ENCODE measurements at regions not wholly inside any gene's neighbourhood (a gene's known extent, or its start where the extent isn't known, plus 50 kb on each side); places are given as distances from the start of the nearest gene placed in this dataset.

GRCh38 chr5:24280215-24280614 lies 364.6 kb downstream of the CDH10 start:
- H3K9ac ChIP-seq (ENCODE audit: low read length) = no peak overlapping the region
- H3K9me3 ChIP-seq (ENCODE audit: low read length) = no peaks in the 10 kb centered on the region
- H3K4me1 ChIP-seq (ENCODE audit: insufficient read depth, low read length, severe bottlenecking) = no peaks in the 10 kb centered on the region
- TF ChIP-seq CTCF (IDR thresholded peaks at IDR 0.05; ENCODE audit: low read length) (no peak), EZH2 (IDR thresholded peaks at IDR 0.05; ENCODE audit: borderline replicate concordance, low read length) (no peak)
- no peak overlapping the region for H3K4me3 ChIP-seq (ENCODE audit: low read depth, low read length, poor library complexity, severe bottlenecking)
- H3K9me2 ChIP-seq (ENCODE audit: low read depth, low read length) = no peaks in the 10 kb centered on the region
- H2AFZ ChIP-seq (ENCODE audit: low read length) = no peak overlapping the region
- no peaks in the 10 kb centered on the region for H3K79me2 ChIP-seq (ENCODE audit: insufficient read depth, low read length)
- H3K36me3 ChIP-seq (ENCODE audit: insufficient read depth, low read length) = no peaks in the 10 kb centered on the region
- H3K27me3 ChIP-seq (ENCODE audit: insufficient read depth, low read length) = no peaks in the 10 kb centered on the region
- no peak overlapping the region for H3K27ac ChIP-seq (ENCODE audit: low read depth, low read length, poor library complexity, severe bottlenecking)
- H3F3A ChIP-seq (ENCODE audit: insufficient read depth, low read length) = no peaks in the 10 kb centered on the region
- H4K20me1 ChIP-seq (ENCODE audit: insufficient read depth, low read length) = no peaks in the 10 kb centered on the region
- H3K4me2 ChIP-seq (ENCODE audit: low read length) = no peak overlapping the region

DNA sequence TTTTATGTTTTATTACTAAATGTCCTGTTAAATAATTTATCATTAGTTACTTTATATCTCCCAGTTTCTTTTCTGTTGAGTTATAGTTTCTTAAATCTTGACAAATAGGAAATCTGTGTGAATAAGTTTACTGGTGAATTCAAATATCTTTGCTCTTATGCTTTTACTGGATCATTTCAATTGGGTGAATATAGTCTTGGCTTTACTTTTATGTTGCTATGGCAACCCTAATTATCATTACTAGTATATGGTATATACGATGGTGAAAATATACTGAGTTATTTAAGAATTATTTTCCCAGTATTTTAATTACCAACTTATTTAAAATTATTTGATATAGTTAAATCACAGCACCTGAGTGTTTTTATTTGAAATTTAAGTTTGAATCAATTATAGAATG lies 363.0 kb downstream of the CDH10 start:
- no peaks in the 10 kb centered on the region for H3K9me2 ChIP-seq (ENCODE audit: low read depth, low read length)
- no peak overlapping the region for H3K4me3 ChIP-seq (ENCODE audit: low read depth, low read length, poor library complexity, severe bottlenecking)
- H3K4me1 ChIP-seq (ENCODE audit: insufficient read depth, low read length, severe bottlenecking) = no peaks in the 10 kb centered on the region
- H3F3A ChIP-seq (ENCODE audit: insufficient read depth, low read length) = no peaks in the 10 kb centered on the region
- no peak overlapping the region for H3K27ac ChIP-seq (ENCODE audit: low read depth, low read length, poor library complexity, severe bottlenecking)
- H3K79me2 ChIP-seq (ENCODE audit: insufficient read depth, low read length) = no peaks in the 10 kb centered on the region
- TF ChIP-seq EZH2 (IDR thresholded peaks at IDR 0.05; ENCODE audit: borderline replicate concordance, low read length) (no peak), CTCF (IDR thresholded peaks at IDR 0.05; ENCODE audit: low read length) (no peak)
- H3K36me3 ChIP-seq (ENCODE audit: insufficient read depth, low read length) = no peaks in the 10 kb centered on the region
- H2AFZ ChIP-seq (ENCODE audit: low read length) = no peak overlapping the region
- H3K27me3 ChIP-seq (ENCODE audit: insufficient read depth, low read length) = no peaks in the 10 kb centered on the region
- H3K4me2 ChIP-seq (ENCODE audit: low read length) = no peak overlapping the region
- no peak overlapping the region for H3K9ac ChIP-seq (ENCODE audit: low read length)
- no peaks in the 10 kb centered on the region for H3K9me3 ChIP-seq (ENCODE audit: low read length)
- H4K20me1 ChIP-seq (ENCODE audit: insufficient read depth, low read length) = no peaks in the 10 kb centered on the region

DNA sequence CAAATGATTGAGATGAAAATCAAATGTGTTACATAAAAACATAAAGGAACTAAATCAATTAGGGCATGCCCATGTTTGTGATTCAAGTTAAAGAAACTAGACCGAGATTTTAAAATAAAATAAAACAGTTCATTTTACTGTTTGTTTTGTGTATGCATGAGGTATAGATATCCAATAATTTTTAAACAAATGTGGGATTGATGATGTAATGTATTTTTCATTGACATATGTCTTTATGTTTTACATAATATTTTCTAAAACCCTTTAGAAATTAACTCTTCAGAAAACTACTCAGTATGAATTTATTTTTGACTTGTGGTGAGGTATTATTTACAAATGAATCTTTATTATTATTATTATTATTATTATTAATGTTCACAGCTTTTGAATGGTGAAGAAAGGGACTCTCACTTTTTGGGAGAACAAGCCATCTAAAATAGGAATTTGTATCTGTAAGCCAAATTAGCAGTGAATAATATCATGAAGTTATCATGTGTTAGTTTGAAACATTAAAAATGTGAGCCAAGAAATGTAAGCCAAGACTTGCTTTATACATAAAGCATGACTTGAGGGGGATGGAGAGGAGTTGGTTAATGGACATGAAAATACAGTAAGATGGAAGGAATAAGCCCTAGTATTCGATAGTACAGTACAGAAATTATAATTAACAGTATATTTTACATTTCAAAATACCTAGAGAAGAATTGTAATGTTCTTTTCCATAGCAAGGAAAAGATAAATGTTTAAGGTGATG lies 355.0 kb downstream of the CDH10 start:
- no peaks in the 10 kb centered on the region for H3K79me2 ChIP-seq (ENCODE audit: insufficient read depth, low read length)
- H3K27ac ChIP-seq (ENCODE audit: low read depth, low read length, poor library complexity, severe bottlenecking) = no peak overlapping the region
- H3K36me3 ChIP-seq (ENCODE audit: insufficient read depth, low read length) = no peaks in the 10 kb centered on the region
- no peak overlapping the region for H3K4me2 ChIP-seq (ENCODE audit: low read length)
- H3K27me3 ChIP-seq (ENCODE audit: insufficient read depth, low read length) = no peaks in the 10 kb centered on the region
- no peak overlapping the region for H3K4me3 ChIP-seq (ENCODE audit: low read depth, low read length, poor library complexity, severe bottlenecking)
- no peak overlapping the region for H2AFZ ChIP-seq (ENCODE audit: low read length)
- TF ChIP-seq CTCF (IDR thresholded peaks at IDR 0.05; ENCODE audit: low read length) (no peak), EZH2 (IDR thresholded peaks at IDR 0.05; ENCODE audit: borderline replicate concordance, low read length) (no peak)
- H3F3A ChIP-seq (ENCODE audit: insufficient read depth, low read length) = no peaks in the 10 kb centered on the region
- no peaks in the 10 kb centered on the region for H3K4me1 ChIP-seq (ENCODE audit: insufficient read depth, low read length, severe bottlenecking)
- no peaks in the 10 kb centered on the region for H3K9me2 ChIP-seq (ENCODE audit: low read depth, low read length)
- no peaks in the 10 kb centered on the region for H4K20me1 ChIP-seq (ENCODE audit: insufficient read depth, low read length)
- H3K9ac ChIP-seq (ENCODE audit: low read length) = no peak overlapping the region
- H3K9me3 ChIP-seq (ENCODE audit: low read length) = no peaks in the 10 kb centered on the region
